ENCODE measurements at regions not wholly inside any gene's neighbourhood (a gene's known extent, or its start where the extent isn't known, plus 50 kb on each side); places are given as distances from the start of the nearest gene placed in this dataset.
"Not testable (repeated sequence)": the region's sequence is repeated elsewhere in the genome, so short reads cannot be mapped to it uniquely, and the experiment has no call there.

DNA sequence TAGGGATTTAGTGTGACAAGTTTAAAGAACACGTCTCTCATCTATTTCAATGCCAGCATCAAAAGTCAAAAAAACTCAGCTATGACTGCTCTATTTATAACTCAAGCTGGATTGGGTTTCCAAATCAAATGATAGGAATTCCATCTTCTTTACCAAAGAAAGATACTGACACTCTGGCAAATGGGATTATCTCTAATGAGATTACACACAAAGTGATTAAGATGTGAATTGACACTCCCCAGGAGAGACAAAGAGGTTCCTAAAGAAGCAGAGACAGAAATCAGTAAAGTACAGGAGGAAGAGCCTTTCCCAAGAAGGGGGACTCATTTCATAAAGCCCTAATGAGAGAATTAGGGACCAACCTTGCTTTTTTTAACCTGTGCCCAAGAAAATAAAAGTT is 92.1 kb downstream of the ID4 start:
- H2AFZ ChIP-seq (ENCODE audit: low read depth, low read length, severe bottlenecking), result no peak overlapping the region
- TF ChIP-seq EZH2phosphoT487 (conservative IDR thresholded peaks at IDR 0.05; ENCODE audit: low read length), result no peak
- H3K9me3 ChIP-seq (ENCODE audit: insufficient read depth, low read length), result no peaks in the 10 kb centered on the region
- H3K79me2 ChIP-seq (ENCODE audit: insufficient read depth, low read length), result no peaks in the 10 kb centered on the region
- no peaks in the 10 kb centered on the region for H3K9me2 ChIP-seq (replicated peaks; ENCODE audit: insufficient read depth, low read length)
- H3K9ac ChIP-seq (ENCODE audit: low read length), result no peak overlapping the region
- no peaks in the 10 kb centered on the region for H3K36me3 ChIP-seq (ENCODE audit: low read length)
- H3K27me3 ChIP-seq (ENCODE audit: low read length), result no peaks in the 10 kb centered on the region; the same call in 1 of the 2 replicates
- no peak overlapping the region for H3K4me3 ChIP-seq (ENCODE audit: insufficient read depth, low read length, poor library complexity, severe bottlenecking)
- no peak overlapping the region for H3K27ac ChIP-seq (ENCODE audit: low read depth, low read length)
- no peaks in the 10 kb centered on the region for H3F3A ChIP-seq (ENCODE audit: insufficient read depth)
- H3K4me2 ChIP-seq (ENCODE audit: low read depth, low read length, poor library complexity, severe bottlenecking), result no peak overlapping the region
- no peaks in the 10 kb centered on the region for H4K20me1 ChIP-seq (ENCODE audit: low read depth, low read length)

DNA sequence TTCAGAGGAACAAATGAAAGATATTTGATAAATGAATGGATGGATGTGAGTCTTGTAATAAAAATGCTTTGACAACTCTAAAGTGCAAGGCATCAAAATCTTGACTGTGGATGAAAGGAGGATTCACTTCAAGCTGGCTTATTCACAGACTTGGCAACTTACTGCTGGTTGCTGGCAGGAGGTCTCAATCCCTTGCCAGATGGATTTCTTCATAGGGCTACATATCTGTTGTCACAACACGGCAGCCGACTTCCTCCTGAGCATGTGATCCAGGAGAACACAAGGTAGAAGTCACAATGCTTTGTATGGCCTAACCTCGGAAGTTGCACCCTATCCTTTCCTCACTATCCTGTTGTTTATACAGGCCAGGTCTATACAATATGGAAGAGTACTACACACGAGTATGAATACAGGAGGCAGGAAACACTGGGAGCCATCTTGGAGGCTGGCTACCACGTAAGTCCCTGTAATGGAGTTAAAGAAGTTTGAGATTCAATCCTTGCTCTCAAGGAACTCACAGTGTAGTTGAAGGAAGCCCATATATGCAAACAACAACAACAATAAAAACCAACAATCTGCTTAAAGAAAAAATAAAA is 97.9 kb downstream of the ID4 start:
- TF ChIP-seq, protein P1, sequence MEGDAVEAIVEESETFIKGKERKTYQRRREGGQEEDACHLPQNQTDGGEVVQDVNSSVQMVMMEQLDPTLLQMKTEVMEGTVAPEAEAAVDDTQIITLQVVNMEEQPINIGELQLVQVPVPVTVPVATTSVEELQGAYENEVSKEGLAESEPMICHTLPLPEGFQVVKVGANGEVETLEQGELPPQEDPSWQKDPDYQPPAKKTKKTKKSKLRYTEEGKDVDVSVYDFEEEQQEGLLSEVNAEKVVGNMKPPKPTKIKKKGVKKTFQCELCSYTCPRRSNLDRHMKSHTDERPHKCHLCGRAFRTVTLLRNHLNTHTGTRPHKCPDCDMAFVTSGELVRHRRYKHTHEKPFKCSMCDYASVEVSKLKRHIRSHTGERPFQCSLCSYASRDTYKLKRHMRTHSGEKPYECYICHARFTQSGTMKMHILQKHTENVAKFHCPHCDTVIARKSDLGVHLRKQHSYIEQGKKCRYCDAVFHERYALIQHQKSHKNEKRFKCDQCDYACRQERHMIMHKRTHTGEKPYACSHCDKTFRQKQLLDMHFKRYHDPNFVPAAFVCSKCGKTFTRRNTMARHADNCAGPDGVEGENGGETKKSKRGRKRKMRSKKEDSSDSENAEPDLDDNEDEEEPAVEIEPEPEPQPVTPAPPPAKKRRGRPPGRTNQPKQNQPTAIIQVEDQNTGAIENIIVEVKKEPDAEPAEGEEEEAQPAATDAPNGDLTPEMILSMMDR (IDR thresholded peaks at IDR 0.05; ENCODE audit: insufficient read depth, low read length, poor library complexity, severe bottlenecking), result no peak
- TF ChIP-seq EZH2phosphoT487 (conservative IDR thresholded peaks at IDR 0.05; ENCODE audit: low read length), result no peak
- H3K9me2 ChIP-seq (replicated peaks; ENCODE audit: insufficient read depth, low read length), result no peaks in the 10 kb centered on the region
- no peaks in the 10 kb centered on the region for H3K79me2 ChIP-seq (ENCODE audit: insufficient read depth, low read length)
- no peaks in the 10 kb centered on the region for H3F3A ChIP-seq (ENCODE audit: insufficient read depth)
- no peaks in the 10 kb centered on the region for H3K27me3 ChIP-seq (ENCODE audit: low read length)
- H3K36me3 ChIP-seq (ENCODE audit: low read length), result no peaks in the 10 kb centered on the region
- H4K20me1 ChIP-seq (ENCODE audit: low read depth, low read length), result no peaks in the 10 kb centered on the region
- no peak overlapping the region for H3K4me3 ChIP-seq (ENCODE audit: insufficient read depth, low read length, poor library complexity, severe bottlenecking)
- H3K27ac ChIP-seq (ENCODE audit: low read depth, low read length), result no peak overlapping the region
- no peaks in the 10 kb centered on the region for H3K9me3 ChIP-seq (ENCODE audit: insufficient read depth, low read length)
- no peak overlapping the region for H3K9ac ChIP-seq (ENCODE audit: low read length)
- no peak overlapping the region for H3K4me2 ChIP-seq (ENCODE audit: low read depth, low read length, poor library complexity, severe bottlenecking)
- H2AFZ ChIP-seq (ENCODE audit: low read depth, low read length, severe bottlenecking), result no peak overlapping the region

DNA sequence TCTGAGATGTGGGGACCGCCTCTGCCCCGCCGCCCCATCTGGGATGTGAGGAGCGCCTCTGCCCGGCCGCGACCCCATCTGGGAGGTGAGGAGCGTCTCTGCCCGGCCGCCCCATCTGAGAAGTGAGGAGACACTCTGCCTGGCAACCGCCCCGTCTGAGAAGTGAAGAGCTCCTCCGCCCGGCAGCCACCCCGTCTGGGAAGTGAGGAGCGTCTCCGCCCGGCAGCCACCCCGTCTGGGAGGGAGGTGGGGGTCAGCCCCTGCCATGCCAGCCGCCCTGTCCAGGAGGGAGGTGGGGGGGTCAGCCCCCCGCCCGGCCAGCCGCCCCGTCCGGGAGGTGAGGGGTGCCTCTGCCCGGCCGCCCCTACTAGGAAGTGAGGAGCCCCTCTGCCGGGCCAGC is 102.2 kb downstream of the ID4 start:
- H3K36me3 ChIP-seq (ENCODE audit: low read length); H3K9me2 ChIP-seq (replicated peaks; ENCODE audit: insufficient read depth, low read length); H3K9me3 ChIP-seq (ENCODE audit: insufficient read depth, low read length); H2AFZ ChIP-seq (ENCODE audit: low read depth, low read length, severe bottlenecking); H3K4me2 ChIP-seq (ENCODE audit: low read depth, low read length, poor library complexity, severe bottlenecking); H4K20me1 ChIP-seq (ENCODE audit: low read depth, low read length); H3K9ac ChIP-seq (ENCODE audit: low read length); H3K27me3 ChIP-seq (ENCODE audit: low read length); H3K4me3 ChIP-seq (ENCODE audit: insufficient read depth, low read length, poor library complexity, severe bottlenecking); H3K27ac ChIP-seq (ENCODE audit: low read depth, low read length); H3K79me2 ChIP-seq (ENCODE audit: insufficient read depth, low read length); H3F3A ChIP-seq (ENCODE audit: insufficient read depth): not testable (repeated sequence)

DNA sequence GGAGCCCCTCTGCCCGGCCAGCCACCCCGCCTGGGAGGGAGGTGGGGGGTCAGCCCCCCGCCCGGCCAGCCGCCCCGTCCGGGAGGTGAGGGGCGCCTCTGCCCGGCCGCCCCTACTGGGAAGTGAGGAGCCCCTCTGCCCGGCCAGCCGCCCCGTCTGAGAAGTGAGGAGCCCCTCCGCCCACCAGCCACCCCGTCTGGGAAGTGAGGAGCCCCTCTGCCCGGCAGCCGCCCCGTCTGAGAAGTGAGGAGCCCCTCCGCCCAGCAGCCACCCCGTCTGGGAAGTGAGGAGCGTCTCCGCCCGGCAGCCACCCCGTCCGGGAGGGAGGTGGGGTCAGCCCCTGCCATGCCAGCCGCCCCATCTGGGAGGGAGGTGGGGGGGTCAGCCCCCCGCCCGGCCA is 102.8 kb downstream of the ID4 start:
- not testable (repeated sequence) for H3F3A ChIP-seq (ENCODE audit: insufficient read depth); H4K20me1 ChIP-seq (ENCODE audit: low read depth, low read length); H3K9me3 ChIP-seq (ENCODE audit: insufficient read depth, low read length); H3K79me2 ChIP-seq (ENCODE audit: insufficient read depth, low read length); H3K4me2 ChIP-seq (ENCODE audit: low read depth, low read length, poor library complexity, severe bottlenecking); H3K36me3 ChIP-seq (ENCODE audit: low read length); H3K9ac ChIP-seq (ENCODE audit: low read length); H3K27me3 ChIP-seq (ENCODE audit: low read length); H3K9me2 ChIP-seq (replicated peaks; ENCODE audit: insufficient read depth, low read length); H3K27ac ChIP-seq (ENCODE audit: low read depth, low read length); H2AFZ ChIP-seq (ENCODE audit: low read depth, low read length, severe bottlenecking); H3K4me3 ChIP-seq (ENCODE audit: insufficient read depth, low read length, poor library complexity, severe bottlenecking)

DNA sequence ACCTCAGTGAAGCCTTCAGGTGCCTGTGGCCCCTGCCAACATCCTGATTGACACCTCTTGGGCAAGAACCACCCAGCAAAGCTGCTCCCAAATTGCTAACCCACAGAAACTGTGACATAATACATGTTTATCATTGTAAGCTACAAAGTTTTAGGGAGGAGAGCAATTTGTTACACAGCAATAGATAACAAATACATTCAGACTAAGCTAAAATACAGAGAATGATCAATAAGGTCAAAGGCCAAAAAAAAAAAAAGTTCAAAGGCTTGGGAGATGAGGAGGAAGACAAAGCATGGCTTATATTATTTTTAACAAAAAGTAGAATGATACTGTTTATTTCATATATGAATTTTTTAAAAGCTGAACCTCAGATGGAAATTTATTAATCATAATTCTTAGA is 105.9 kb downstream of the ID4 start:
- H3K79me2 ChIP-seq (ENCODE audit: insufficient read depth, low read length), result no peaks in the 10 kb centered on the region
- no peak overlapping the region for H2AFZ ChIP-seq (ENCODE audit: low read depth, low read length, severe bottlenecking)
- no peak overlapping the region for H3K9ac ChIP-seq (ENCODE audit: low read length)
- H3K27ac ChIP-seq (ENCODE audit: low read depth, low read length), result no peak overlapping the region
- H3K36me3 ChIP-seq (ENCODE audit: low read length), result 0 out of 2 replicates have a peak, but pooled peaks cover 5% of the 10 kb centered on the region
- H3K27me3 ChIP-seq (ENCODE audit: low read length), result no peaks in the 10 kb centered on the region
- H3K9me2 ChIP-seq (replicated peaks; ENCODE audit: insufficient read depth, low read length), result no peaks in the 10 kb centered on the region
- H4K20me1 ChIP-seq (ENCODE audit: low read depth, low read length), result no peaks in the 10 kb centered on the region
- no peak overlapping the region for H3K4me2 ChIP-seq (ENCODE audit: low read depth, low read length, poor library complexity, severe bottlenecking)
- no peaks in the 10 kb centered on the region for H3K9me3 ChIP-seq (ENCODE audit: insufficient read depth, low read length)
- no peak overlapping the region for H3K4me3 ChIP-seq (ENCODE audit: insufficient read depth, low read length, poor library complexity, severe bottlenecking)
- TF ChIP-seq EZH2phosphoT487 (conservative IDR thresholded peaks at IDR 0.05; ENCODE audit: low read length), result no peak
- TF ChIP-seq, protein P1 (IDR thresholded peaks at IDR 0.05; ENCODE audit: insufficient read depth, low read length, poor library complexity, severe bottlenecking), result no peak
- H3F3A ChIP-seq (ENCODE audit: insufficient read depth), result no peaks in the 10 kb centered on the region
